HEK293 (cell line): ENCODE measurements at regions not wholly inside any gene's neighbourhood (a gene's known extent, or its start where the extent isn't known, plus 50 kb on each side); places are given as distances from the start of the nearest gene placed in this dataset.

ENCODE experiments used
- BCL11A ChIP-seq: fragments of 450-650 bp; formaldehyde crosslinking; IDR thresholded peaks from 2 replicates; pipeline ENCODE4 v1.5.1; 2016; ENCODE audit warnings: low read depth, missing biosample characterization, missing genetic modification characterization
- EGR2 ChIP-seq: fragments of 450-650 bp; formaldehyde crosslinking; IDR thresholded peaks from 2 replicates; pipeline ENCODE4 v1.5.1; 2016; ENCODE audit warnings: low read depth, missing biosample characterization, missing genetic modification characterization
- FEZF1 ChIP-seq: fragments of 450-650 bp; formaldehyde crosslinking; IDR thresholded peaks from 2 replicates; pipeline ENCODE4 v1.5.1; 2016; ENCODE audit warnings: missing biosample characterization, missing genetic modification characterization
- GFI1B ChIP-seq: fragments of 450-650 bp; formaldehyde crosslinking; IDR thresholded peaks from 2 replicates; pipeline ENCODE4 v1.5.1; 2016; ENCODE audit warnings: missing biosample characterization, missing genetic modification characterization
- KLF1 ChIP-seq: fragments of 450-650 bp; formaldehyde crosslinking; IDR thresholded peaks from 2 replicates; pipeline ENCODE4 v1.5.1; 2016; ENCODE audit warnings: missing biosample characterization, missing genetic modification characterization
- PATZ1 ChIP-seq: fragments of 450-650 bp; formaldehyde crosslinking; IDR thresholded peaks from 2 replicates; pipeline ENCODE4 v1.5.1; 2016; ENCODE audit warnings: missing biosample characterization, missing genetic modification characterization
- PRDM10 ChIP-seq: fragments of 450-650 bp; formaldehyde crosslinking; IDR thresholded peaks from 2 replicates; pipeline ENCODE4 v1.5.1; 2016; ENCODE audit warnings: missing biosample characterization, missing genetic modification characterization
- REST ChIP-seq: fragments of 450-650 bp; formaldehyde crosslinking; IDR thresholded peaks from 2 replicates; pipeline ENCODE4 v1.5.1; 2016; ENCODE audit warnings: missing biosample characterization, missing genetic modification characterization
- ZFHX2 ChIP-seq: fragments of 450-650 bp; formaldehyde crosslinking; conservative IDR thresholded peaks from 2 replicates; pipeline ENCODE4 v1.5.1; 2016; ENCODE audit warnings: missing biosample characterization, missing genetic modification characterization
- ZNF140 ChIP-seq: fragments of 450-650 bp; formaldehyde crosslinking; IDR thresholded peaks from 2 replicates; pipeline ENCODE4 v1.5.1; 2016; ENCODE audit warnings: missing biosample characterization, missing genetic modification characterization
- ZNF155 ChIP-seq: fragments of 450-650 bp; formaldehyde crosslinking; IDR thresholded peaks from 2 replicates; pipeline ENCODE4 v1.5.1; 2016; ENCODE audit warnings: missing biosample characterization, missing genetic modification characterization
- ZNF221 ChIP-seq: fragments of 450-650 bp; formaldehyde crosslinking; IDR thresholded peaks from 2 replicates; pipeline ENCODE4 v1.5.1; 2017; ENCODE audit warnings: missing biosample characterization, missing genetic modification characterization, borderline replicate concordance
- ZNF335 ChIP-seq: fragments of 450-650 bp; formaldehyde crosslinking; conservative IDR thresholded peaks from 2 replicates; pipeline ENCODE4 v1.5.1; 2016; ENCODE audit warnings: missing biosample characterization, missing genetic modification characterization
- ZNF341 ChIP-seq: fragments of 450-650 bp; formaldehyde crosslinking; IDR thresholded peaks from 2 replicates; pipeline ENCODE4; 2016; ENCODE audit warnings: low read depth, missing biosample characterization, missing genetic modification characterization
- ZNF37A ChIP-seq: fragments of 450-650 bp; IDR thresholded peaks from 2 replicates; pipeline ENCODE4 v1.5.1; 2018; ENCODE audit warnings: missing biosample characterization, missing genetic modification characterization
- ZNF645 ChIP-seq: fragments of 450-650 bp; formaldehyde crosslinking; IDR thresholded peaks from 2 replicates; pipeline ENCODE4; 2016; ENCODE audit warnings: missing biosample characterization, missing genetic modification characterization
- TF ChIP-seq, protein P1 (sequence below): fragments of 450-650 bp; formaldehyde crosslinking; conservative IDR thresholded peaks from 2 replicates; pipeline ENCODE4 v1.5.1; 2016; ENCODE audit warnings: low read depth, missing biosample characterization, missing genetic modification characterization

DNA sequence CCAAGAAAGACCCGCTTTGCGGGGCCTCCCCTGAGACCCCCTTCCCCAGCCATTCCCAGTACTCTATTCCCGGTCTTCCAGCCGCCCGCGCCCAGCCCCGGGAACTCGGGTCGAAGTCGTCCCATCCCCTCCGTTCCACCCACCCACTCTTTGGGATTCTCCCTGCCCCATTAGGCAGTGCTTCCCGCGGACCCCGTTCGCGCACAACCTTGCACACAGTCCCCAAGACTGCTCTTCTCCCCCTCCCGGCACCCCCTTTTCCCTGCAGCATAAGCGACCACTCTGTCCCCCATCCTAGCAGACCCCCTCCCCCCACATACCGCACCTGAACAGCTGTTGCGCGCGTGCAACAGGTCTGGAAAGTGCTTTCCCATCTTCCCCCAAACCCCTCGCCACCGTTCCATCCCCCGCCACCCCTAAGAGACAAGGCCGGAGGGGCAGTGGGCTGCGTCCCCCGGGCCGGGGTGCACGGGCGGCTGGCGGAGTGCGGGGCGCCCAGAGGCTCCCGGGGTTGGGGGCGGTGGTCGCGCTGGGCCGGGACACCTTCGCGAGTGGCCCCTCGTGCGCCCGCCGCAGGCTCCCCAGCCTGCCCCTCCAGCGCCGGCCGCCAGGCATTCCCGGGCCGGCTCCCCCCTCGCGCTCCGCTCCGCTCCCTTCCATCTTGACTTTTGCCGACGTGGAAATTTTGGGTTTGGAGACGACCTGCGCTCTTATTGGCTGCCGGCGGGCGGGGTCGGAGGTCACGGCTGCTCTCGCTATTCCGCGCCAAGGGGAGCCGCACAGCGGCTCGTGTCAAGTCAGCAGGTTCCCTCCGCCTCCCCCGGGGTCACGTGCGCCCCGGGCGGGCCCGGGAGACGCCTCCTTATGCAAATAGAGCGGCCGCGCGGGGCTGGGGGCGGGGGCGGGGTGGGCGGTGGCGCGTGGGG, 201.2 kb upstream of the NFE2L3 start (continued):
- TF ChIP-seq PATZ1 (tag by site-specific recombination) (peak; percentile 36; the same call in 1 of the 2 replicates), FEZF1 (tag by site-specific recombination) (peak; percentile 53; the same call in 1 of the 2 replicates), ZNF37A (tag by site-specific recombination) (no peak), GFI1B (tag by site-specific recombination) (no peak), ZNF645 (tag by site-specific recombination) (no peak), ZNF155 (tag by site-specific recombination) (no peak), ZNF341 (peak; percentile 77), EGR2 (tag by site-specific recombination) (peak; percentile 30; the same call in 1 of the 2 replicates), ZNF335 (tag by site-specific recombination) (peak; percentile 57; the same call in 1 of the 2 replicates), PRDM10 (tag by site-specific recombination) (0 out of 2 replicates have a peak, but pooled peaks have one; percentile 12), ZFHX2 (peak; percentile 33; the same call in 1 of the 2 replicates), KLF1 (tag by site-specific recombination) (peak; percentile 67; the same call in 1 of the 2 replicates), ZNF221 (tag by site-specific recombination) (no peak), REST (no peak), ZNF140 (tag by site-specific recombination) (peak; percentile 59; the same call in 1 of the 2 replicates), BCL11A (tag by site-specific recombination) (no peak)
- TF ChIP-seq, protein P1, sequence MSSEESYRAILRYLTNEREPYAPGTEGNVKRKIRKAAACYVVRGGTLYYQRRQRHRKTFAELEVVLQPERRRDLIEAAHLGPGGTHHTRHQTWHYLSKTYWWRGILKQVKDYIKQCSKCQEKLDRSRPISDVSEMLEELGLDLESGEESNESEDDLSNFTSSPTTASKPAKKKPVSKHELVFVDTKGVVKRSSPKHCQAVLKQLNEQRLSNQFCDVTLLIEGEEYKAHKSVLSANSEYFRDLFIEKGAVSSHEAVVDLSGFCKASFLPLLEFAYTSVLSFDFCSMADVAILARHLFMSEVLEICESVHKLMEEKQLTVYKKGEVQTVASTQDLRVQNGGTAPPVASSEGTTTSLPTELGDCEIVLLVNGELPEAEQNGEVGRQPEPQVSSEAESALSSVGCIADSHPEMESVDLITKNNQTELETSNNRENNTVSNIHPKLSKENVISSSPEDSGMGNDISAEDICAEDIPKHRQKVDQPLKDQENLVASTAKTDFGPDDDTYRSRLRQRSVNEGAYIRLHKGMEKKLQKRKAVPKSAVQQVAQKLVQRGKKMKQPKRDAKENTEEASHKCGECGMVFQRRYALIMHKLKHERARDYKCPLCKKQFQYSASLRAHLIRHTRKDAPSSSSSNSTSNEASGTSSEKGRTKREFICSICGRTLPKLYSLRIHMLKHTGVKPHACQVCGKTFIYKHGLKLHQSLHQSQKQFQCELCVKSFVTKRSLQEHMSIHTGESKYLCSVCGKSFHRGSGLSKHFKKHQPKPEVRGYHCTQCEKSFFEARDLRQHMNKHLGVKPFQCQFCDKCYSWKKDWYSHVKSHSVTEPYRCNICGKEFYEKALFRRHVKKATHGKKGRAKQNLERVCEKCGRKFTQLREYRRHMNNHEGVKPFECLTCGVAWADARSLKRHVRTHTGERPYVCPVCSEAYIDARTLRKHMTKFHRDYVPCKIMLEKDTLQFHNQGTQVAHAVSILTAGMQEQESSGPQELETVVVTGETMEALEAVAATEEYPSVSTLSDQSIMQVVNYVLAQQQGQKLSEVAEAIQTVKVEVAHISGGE (tag by site-specific recombination): 0 out of 2 replicates have a peak, but pooled peaks have one; percentile 8
- TF ChIP-seq, all 188 proteins: peak for 27
